B cell (primary cell): ENCODE measurements at regions not wholly inside any gene's neighbourhood (a gene's known extent, or its start where the extent isn't known, plus 50 kb on each side); places are given as distances from the start of the nearest gene placed in this dataset.
A peak's percentile ranks its signal among the peaks of the same experiment; 100 is the strongest.

Experiments
- ATAC-seq: fragments of 200-7000 bp; cut with Tn5 transposase; one replicate; pipeline ENCODE4 v1.10.0; 2021; ENCODE audit warnings: low read depth, mild to moderate bottlenecking, moderate number of reproducible peaks, moderate library complexity
- CTCF ChIA-PET: fragments of 350-600 bp; sonication (Branson Sonifier 250); formaldehyde crosslinking; loops from one replicate; lab custom pipeline; 2021; ENCODE audit warnings: antibody characterized with exemption, inconsistent platforms; lab: Charles Lee
- POLR2A ChIA-PET: fragments of 350-600 bp; sonication (Branson Sonifier 250); formaldehyde crosslinking; loops from one replicate; lab custom pipeline; 2021; ENCODE audit warnings: antibody characterized with exemption; lab: Charles Lee
- DNase-seq: peaks from one replicate; pipeline ENCODE4 v3.0.0; 2013
- H2AFZ ChIP-seq: 2 replicates; pipeline ENCODE4 v1.6.1; 2012; ENCODE audit warnings: mild to moderate bottlenecking, low read depth, low read length; ENCODE audit not compliant: insufficient read depth, poor library complexity, severe bottlenecking
- H3K27ac ChIP-seq, 2 donors: 1 replicate in 1 of 2; 2 replicates in 1 of 2; pipeline ENCODE4 v1.5.1; 2012 to 2013; ENCODE audit warnings: low read length in 2 of 2, mild to moderate bottlenecking in 2 of 2, moderate library complexity in 1 of 2
- H3K27me3 ChIP-seq, 4 experiments: fragments of 200-600 bp in 1 of 4; sonication (generic) in 1 of 4; replicated peaks in 1 of 4; 1 replicate in 2 of 4; 2 replicates in 2 of 4; pipeline versions ENCODE4 v1.6.1 to v1.7.0; 2013 to 2016; ENCODE audit warnings: low read length in 3 of 4, mild to moderate bottlenecking in 2 of 4, mixed read lengths in 1 of 4, moderate library complexity in 1 of 4; ENCODE audit not compliant: insufficient read depth in 4 of 4, control insufficient read depth in 3 of 4; ENCODE audit errors: control extremely low read depth in 1 of 4
- H3K36me3 ChIP-seq, 2 experiments: replicated peaks in 1 of 2; 1 replicate in 1 of 2; 2 replicates in 1 of 2; pipeline versions ENCODE4 v1.6.1 to v1.7.1; 2013; ENCODE audit warnings: low read length in 1 of 2; ENCODE audit not compliant: insufficient read depth in 2 of 2, control insufficient read depth in 1 of 2; ENCODE audit errors: control extremely low read depth in 1 of 2, extremely low read depth in 1 of 2
- H3K4me1 ChIP-seq, 2 donors: fragments of 200-600 bp in 1 of 2; sonication (generic) in 1 of 2; 1 replicate in 1 of 2; 2 replicates in 1 of 2; pipeline versions ENCODE4 v1.5.1 to v1.6.1; 2013 to 2017; ENCODE audit warnings: low read length in 2 of 2; ENCODE audit not compliant: control insufficient read depth in 2 of 2, insufficient read depth in 2 of 2
- H3K4me2 ChIP-seq: replicated peaks from 2 replicates; pipeline ENCODE3; 2012; ENCODE audit warnings: mild to moderate bottlenecking, low read depth, low read length; ENCODE audit not compliant: poor library complexity, severe bottlenecking
- H3K4me3 ChIP-seq, 5 experiments: fragments of 200-600 bp in 1 of 5; sonication (generic) in 1 of 5; 1 replicate in 3 of 5; 2 replicates in 2 of 5; pipeline versions ENCODE4 v1.5.1 to v1.7.0; 2011 to 2016; ENCODE audit warnings: low read length in 4 of 5, mild to moderate bottlenecking in 4 of 5, low read depth in 2 of 5, control low read depth in 1 of 5, moderate library complexity in 1 of 5; ENCODE audit not compliant: insufficient read depth in 1 of 5; ENCODE audit errors: control extremely low read depth in 1 of 5, extremely low read depth in 1 of 5
- H3K79me2 ChIP-seq: fragments of 200-600 bp; sonication (generic); one replicate; pipeline ENCODE4 v1.6.0; 2016; ENCODE audit warnings: low read length; ENCODE audit not compliant: control insufficient read depth, insufficient read depth
- H3K9ac ChIP-seq: fragments of 200-600 bp; sonication (generic); 2 replicates; pipeline ENCODE4 v1.6.1; 2017; ENCODE audit warnings: mild to moderate bottlenecking, low read length, moderate library complexity
- H3K9me3 ChIP-seq, 3 donors: one replicate each; pipeline versions ENCODE4 v1.6.1 to v1.7.1; 2013; ENCODE audit warnings: low read length in 2 of 3; ENCODE audit not compliant: control insufficient read depth in 2 of 3, insufficient read depth in 1 of 3; ENCODE audit errors: control extremely low read depth in 1 of 3
- H4K20me1 ChIP-seq: 2 replicates; pipeline ENCODE4 v1.6.0; 2012; ENCODE audit warnings: mild to moderate bottlenecking, low read length; ENCODE audit not compliant: insufficient read depth, control insufficient read depth, poor library complexity, severe bottlenecking
- H3K27ac Mint-ChIP-seq: one replicate; pipeline ENCODE4 v1.8.0; 2021; ENCODE audit warnings: mixed read lengths
- H3K27me3 Mint-ChIP-seq: one replicate; pipeline ENCODE4 v1.8.0; 2021; ENCODE audit warnings: mixed read lengths
- H3K4me1 Mint-ChIP-seq: one replicate; pipeline ENCODE4 v1.8.0; 2021; ENCODE audit warnings: mixed read lengths
- H3K4me3 Mint-ChIP-seq: one replicate; pipeline ENCODE4 v1.8.0; 2021; ENCODE audit warnings: mixed read lengths
- H3K9me3 Mint-ChIP-seq: one replicate; pipeline ENCODE4 v1.8.0; 2022; ENCODE audit warnings: mixed read lengths; ENCODE audit not compliant: insufficient read depth
- CTCF ChIP-seq: fragments of 200-600 bp; IDR thresholded peaks from one replicate; pipeline ENCODE4 v1.8.0; 2022; ENCODE audit warnings: antibody characterized with exemption, mild to moderate bottlenecking
- EZH2 ChIP-seq: IDR thresholded peaks from 2 replicates; pipeline ENCODE4 v1.6.1; 2012; ENCODE audit warnings: borderline replicate concordance, low read depth, mild to moderate bottlenecking, moderate library complexity, low read length; ENCODE audit not compliant: insufficient read depth, poor library complexity, severe bottlenecking
- WGBS: methylation state at CpG from one replicate; pipeline ENCODE4 v1.1.5; 2013; ENCODE audit warnings: missing lambda C conversion rate; ENCODE audit not compliant: insufficient coverage; 5-methylcytosine and 5-hydroxymethylcytosine counted together
- intact Hi-C: fragments of 100-400 bp; cut with micrococcal nuclease; formaldehyde crosslinking; loops from one replicate; pipeline ENCODE4 v1.10.0; 2022

GRCh38 chr1:193417945-193418744, 231.7 kb upstream of the B3GALT2 start:
- Mint-ChIP-seq H3K27me3 (no peaks in the 10 kb centered on the region), H3K27ac (peak overlapping the region; percentile 12), H3K4me3 (peak overlapping the region; percentile 77), H3K9me3 (no peaks in the 10 kb centered on the region), H3K4me1 (peaks cover 23% of the 10 kb centered on the region)
- H3K4me2 ChIP-seq, result peak overlapping the region; percentile 74
- intact Hi-C loops, result loop anchor here (5.0 kb wide), 3 partner anchors 44 to 119 kb away; no protein-coding TSS in a partner anchor
- WGBS, result 55% methylated on average over 3 of the region's 4 CpGs
- peaks cover 12 to 19% of the 10 kb centered on the region in 2 donors for H3K4me1 ChIP-seq
- peak overlapping the region; percentile 11 to 14 for H3K27ac ChIP-seq
- H4K20me1 ChIP-seq, result no peaks in the 10 kb centered on the region
- DNase-seq (peak; percentile 51), ATAC-seq (peak; percentile 54)
- no peaks in the 10 kb centered on the region for H3K36me3 ChIP-seq
- CTCF ChIA-PET, result interaction anchor here (0.8 to 1.1 kb wide), 2 partner anchors 31 to 122 kb away, joined by 3 read pairs; no protein-coding TSS in a partner anchor
- no peaks in the 10 kb centered on the region for H3K27me3 ChIP-seq
- peak overlapping the region; percentile 66 for H3K9ac ChIP-seq
- POLR2A ChIA-PET, result no interaction called here
- H3K4me3 ChIP-seq, result peak overlapping the region; percentile 33 to 66 (median 51)
- H2AFZ ChIP-seq, result peak overlapping the region; percentile 83
- no peaks in the 10 kb centered on the region for H3K9me3 ChIP-seq
- TF ChIP-seq CTCF (no peak), EZH2 (no peak)
- H3K79me2 ChIP-seq, result no peaks in the 10 kb centered on the region

- CTCF ChIA-PET, result interaction anchor here (1.1 kb wide), 1 partner anchor 32 kb away, joined by 3 read pairs; no protein-coding TSS in a partner anchor
- H3K4me3 Mint-ChIP-seq, result peak overlapping the region; percentile 77
These were observed 231.0 kb upstream of the B3GALT2 start for GRCh38 chr1:193417403-193417802.

More at GRCh38 chr1:193417403-193417802, 231.0 kb upstream of the B3GALT2 start:
- H3K9me3 Mint-ChIP-seq, result no peaks in the 10 kb centered on the region
- Histone ChIP-seq H2AFZ (peak overlapping the region; percentile 83), H3K9me3 (no peaks in the 10 kb centered on the region), H3K79me2 (no peaks in the 10 kb centered on the region), H3K36me3 (no peaks in the 10 kb centered on the region), H3K4me2 (no peak overlapping the region), H3K27me3 (no peaks in the 10 kb centered on the region), H3K27ac (no peak overlapping the region), H3K9ac (no peak overlapping the region), H3K4me1 (peaks cover 12 to 19% of the 10 kb centered on the region in 2 donors), H3K4me3 (no peak overlapping the region), H4K20me1 (no peaks in the 10 kb centered on the region)
- 33% methylated on average over 1 of the region's 1 CpG for WGBS
- POLR2A ChIA-PET, result no interaction called here
- H3K4me1 Mint-ChIP-seq, result peaks cover 23% of the 10 kb centered on the region
- H3K27ac Mint-ChIP-seq, result no peak overlapping the region
- ATAC-seq, result peak; percentile 67
- intact Hi-C loops, result loop anchor here (5.0 kb wide), 3 partner anchors 45 to 120 kb away; no protein-coding TSS in a partner anchor
- peak; percentile 34 for DNase-seq
- no peaks in the 10 kb centered on the region for H3K27me3 Mint-ChIP-seq
- TF ChIP-seq EZH2 (no peak), CTCF (no peak)
